ENCODE measurements at regions not wholly inside any gene's neighbourhood (a gene's known extent, or its start where the extent isn't known, plus 50 kb on each side); places are given as distances from the start of the nearest gene placed in this dataset.

- DNase-seq (ENCODE audit: low read depth in 1 of 2, low spot score in 1 of 2), result no peak
- no peak for ATAC-seq
- WGBS (ENCODE audit: missing lambda C conversion rate), result 92% methylated on average over 6 of the region's 6 CpGs
- Histone ChIP-seq H3K4me3 (no peak overlapping the region), H3K4me1 (peaks cover 47% of the 10 kb centered on the region), H3K27ac (peak overlapping the region in 1 of 2 experiments; percentile 74; a peak in 3 of 6 replicates), H3K4me2 (no peak overlapping the region), H3K9me3 (no peaks in the 10 kb centered on the region)
- POLR2A ChIA-PET, result interaction anchor here (1.4 kb wide), 1 partner anchor 73 kb away, joined by 3 read pairs; the partner anchor contains the start of gene ID2
- TF ChIP-seq, protein P1, sequence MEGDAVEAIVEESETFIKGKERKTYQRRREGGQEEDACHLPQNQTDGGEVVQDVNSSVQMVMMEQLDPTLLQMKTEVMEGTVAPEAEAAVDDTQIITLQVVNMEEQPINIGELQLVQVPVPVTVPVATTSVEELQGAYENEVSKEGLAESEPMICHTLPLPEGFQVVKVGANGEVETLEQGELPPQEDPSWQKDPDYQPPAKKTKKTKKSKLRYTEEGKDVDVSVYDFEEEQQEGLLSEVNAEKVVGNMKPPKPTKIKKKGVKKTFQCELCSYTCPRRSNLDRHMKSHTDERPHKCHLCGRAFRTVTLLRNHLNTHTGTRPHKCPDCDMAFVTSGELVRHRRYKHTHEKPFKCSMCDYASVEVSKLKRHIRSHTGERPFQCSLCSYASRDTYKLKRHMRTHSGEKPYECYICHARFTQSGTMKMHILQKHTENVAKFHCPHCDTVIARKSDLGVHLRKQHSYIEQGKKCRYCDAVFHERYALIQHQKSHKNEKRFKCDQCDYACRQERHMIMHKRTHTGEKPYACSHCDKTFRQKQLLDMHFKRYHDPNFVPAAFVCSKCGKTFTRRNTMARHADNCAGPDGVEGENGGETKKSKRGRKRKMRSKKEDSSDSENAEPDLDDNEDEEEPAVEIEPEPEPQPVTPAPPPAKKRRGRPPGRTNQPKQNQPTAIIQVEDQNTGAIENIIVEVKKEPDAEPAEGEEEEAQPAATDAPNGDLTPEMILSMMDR (IDR thresholded peaks at IDR 0.05), result no peak
- TF ChIP-seq NPAS2 (CRISPR knock-in tag; IDR thresholded peaks at IDR 0.05; ENCODE audit: borderline replicate concordance) (no peak), CBX8 (IDR thresholded peaks at IDR 0.05) (no peak), HES2 (IDR thresholded peaks at IDR 0.05) (no peak), CHD4 (IDR thresholded peaks at IDR 0.05; ENCODE audit: borderline replicate concordance) (no peak), ESRRA (IDR thresholded peaks at IDR 0.05; ENCODE audit: borderline replicate concordance, low read length) (no peak), EHF (CRISPR knock-in tag; IDR thresholded peaks at IDR 0.05) (no peak), FOSL2 (IDR thresholded peaks at IDR 0.05) (no peak), FOSL2 (CRISPR knock-in tag; IDR thresholded peaks at IDR 0.05) (no peak), ZFP36 (IDR thresholded peaks at IDR 0.05; ENCODE audit: borderline replicate concordance, partially characterized antibody) (no peak), HOXB5 (CRISPR knock-in tag; IDR thresholded peaks at IDR 0.05) (no peak), PHF8 (IDR thresholded peaks at IDR 0.05; ENCODE audit: borderline replicate concordance, low read depth) (no peak), MAZ (IDR thresholded peaks at IDR 0.05; ENCODE audit: borderline replicate concordance, low read depth, low read length) (no peak), MAFK (IDR thresholded peaks at IDR 0.05; ENCODE audit: partially characterized antibody) (no peak)
- TF ChIP-seq, protein P2, sequence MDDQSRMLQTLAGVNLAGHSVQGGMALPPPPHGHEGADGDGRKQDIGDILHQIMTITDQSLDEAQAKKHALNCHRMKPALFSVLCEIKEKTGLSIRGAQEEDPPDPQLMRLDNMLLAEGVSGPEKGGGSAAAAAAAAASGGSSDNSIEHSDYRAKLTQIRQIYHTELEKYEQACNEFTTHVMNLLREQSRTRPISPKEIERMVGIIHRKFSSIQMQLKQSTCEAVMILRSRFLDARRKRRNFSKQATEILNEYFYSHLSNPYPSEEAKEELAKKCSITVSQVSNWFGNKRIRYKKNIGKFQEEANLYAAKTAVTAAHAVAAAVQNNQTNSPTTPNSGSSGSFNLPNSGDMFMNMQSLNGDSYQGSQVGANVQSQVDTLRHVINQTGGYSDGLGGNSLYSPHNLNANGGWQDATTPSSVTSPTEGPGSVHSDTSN (IDR thresholded peaks at IDR 0.05), result no peak
- FAIRE-seq, result no peak
- CTCF ChIA-PET, result interaction anchor here (1.6 kb wide), 1 partner anchor 15 kb away, joined by 3 read pairs; no protein-coding TSS in a partner anchor
These were observed 73.4 kb upstream of the ID2 start for GRCh38 chr2:8608411-8608954.

- H3K27ac ChIP-seq, result no peak overlapping the region; a peak in 1 of 6 replicates
- H3K9me3 ChIP-seq, result no peaks in the 10 kb centered on the region
- ChIA-PET POLR2A (no interaction called here), CTCF (no interaction called here)
- H3K4me3 ChIP-seq, result no peak overlapping the region
- ATAC-seq, result no peak
- TF ChIP-seq ZNF302 (CRISPR knock-in tag; IDR thresholded peaks at IDR 0.05) (no peak), HEYL (CRISPR knock-in tag; IDR thresholded peaks at IDR 0.05) (no peak), KDM1A (IDR thresholded peaks at IDR 0.05; ENCODE audit: low read depth) (no peak), HES2 (IDR thresholded peaks at IDR 0.05) (no peak), EHF (CRISPR knock-in tag; IDR thresholded peaks at IDR 0.05) (no peak), GATA3 (IDR thresholded peaks at IDR 0.05; ENCODE audit: borderline replicate concordance) (no peak), NFE2L2 (conservative IDR thresholded peaks at IDR 0.05; ENCODE audit: low read length) (no peak), NPAS2 (CRISPR knock-in tag; IDR thresholded peaks at IDR 0.05; ENCODE audit: borderline replicate concordance) (no peak), HDAC2 (IDR thresholded peaks at IDR 0.05) (no peak)
- TF ChIP-seq, protein P3, sequence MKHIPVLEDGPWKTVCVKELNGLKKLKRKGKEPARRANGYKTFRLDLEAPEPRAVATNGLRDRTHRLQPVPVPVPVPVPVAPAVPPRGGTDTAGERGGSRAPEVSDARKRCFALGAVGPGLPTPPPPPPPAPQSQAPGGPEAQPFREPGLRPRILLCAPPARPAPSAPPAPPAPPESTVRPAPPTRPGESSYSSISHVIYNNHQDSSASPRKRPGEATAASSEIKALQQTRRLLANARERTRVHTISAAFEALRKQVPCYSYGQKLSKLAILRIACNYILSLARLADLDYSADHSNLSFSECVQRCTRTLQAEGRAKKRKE (CRISPR knock-in tag; IDR thresholded peaks at IDR 0.05; ENCODE audit: low read depth), result no peak
- no peak for DNase-seq (ENCODE audit: low read depth in 1 of 2, low spot score in 1 of 2)
- peaks cover 41% of the 10 kb centered on the region for H3K4me1 ChIP-seq
- no peak for FAIRE-seq
- H3K4me2 ChIP-seq, result no peak overlapping the region
- whole genome bisulfite sequencing (ENCODE audit: missing lambda C conversion rate), result 62% methylated on average over 5 of the region's 5 CpGs
These were observed 72.5 kb upstream of the ID2 start for GRCh38 chr2:8609357-8609811.
